SU-DHL-6 (cell line): ENCODE measurements at regions not wholly inside any gene's neighbourhood (a gene's known extent, or its start where the extent isn't known, plus 50 kb on each side); places are given as distances from the start of the nearest gene placed in this dataset.

ENCODE experiments used
- H2AFZ ChIP-seq: fragments of 200-600 bp; sonication (generic); 2 replicates; pipeline ENCODE4 v1.6.1; 2014; ENCODE audit warnings: low read depth, mild to moderate bottlenecking, moderate library complexity, mixed read lengths, antibody characterized with exemption, low read length; ENCODE audit not compliant: severe bottlenecking
- H3F3A ChIP-seq: fragments of 200-600 bp; shearing (Covaris generic); 2 replicates; pipeline ENCODE4 v1.6.0; 2016; ENCODE audit warnings: antibody characterized with exemption, mild to moderate bottlenecking; ENCODE audit not compliant: insufficient read depth
- H3K27ac ChIP-seq: fragments of 200-600 bp; sonication (generic); 2 replicates; pipeline ENCODE4 v1.5.1; 2016; ENCODE audit warnings: low read depth, mild to moderate bottlenecking, low read length, moderate library complexity, mixed read lengths
- H3K27me3 ChIP-seq: fragments of 200-600 bp; sonication (generic), shearing (Covaris generic); 2 replicates; pipeline ENCODE4 v1.6.0; 2014; ENCODE audit warnings: mild to moderate bottlenecking, low read length
- H3K36me3 ChIP-seq: fragments of 200-600 bp; sonication (generic); 2 replicates; pipeline ENCODE4 v1.6.1; 2014; ENCODE audit warnings: mild to moderate bottlenecking, low read length, mixed read lengths
- H3K4me2 ChIP-seq: fragments of 300-600, 200-600 bp; shearing (Covaris generic), sonication (generic); 2 replicates; pipeline ENCODE4 v1.6.0; 2014; ENCODE audit warnings: low read length, low read depth, mild to moderate bottlenecking; ENCODE audit not compliant: poor library complexity, severe bottlenecking
- H3K4me3 ChIP-seq: fragments of 200-600 bp; sonication (generic); 2 replicates; pipeline ENCODE4 v1.5.1; 2014; ENCODE audit warnings: antibody characterized with exemption, low read length, mild to moderate bottlenecking, mixed read lengths; ENCODE audit not compliant: insufficient read depth, poor library complexity, severe bottlenecking
- H3K79me2 ChIP-seq: fragments of 200-600 bp; sonication (generic); 2 replicates; pipeline ENCODE4 v1.6.1; 2014; ENCODE audit warnings: mild to moderate bottlenecking, low read length, moderate library complexity; ENCODE audit not compliant: insufficient read depth
- H3K9ac ChIP-seq: fragments of 200-600 bp; sonication (generic); 2 replicates; pipeline ENCODE4 v1.7.0; 2014; ENCODE audit warnings: mild to moderate bottlenecking, low read length
- H3K9me2 ChIP-seq: fragments of 200-600 bp; sonication (generic); replicated peaks from 2 replicates; pipeline ENCODE4 v1.6.1; 2014; ENCODE audit warnings: low read length; ENCODE audit not compliant: insufficient read depth
- H3K9me3 ChIP-seq: fragments of 200-600 bp; sonication (generic); 2 replicates; pipeline ENCODE4 v1.6.1; 2014; ENCODE audit warnings: low read length, mixed read lengths; ENCODE audit not compliant: insufficient read depth
- H4K20me1 ChIP-seq: fragments of 200-600 bp; sonication (generic); 2 replicates; pipeline ENCODE4 v1.6.1; 2014; ENCODE audit warnings: low read depth, mild to moderate bottlenecking, antibody characterized with exemption, low read length, moderate library complexity, mixed read lengths
- CTCF ChIP-seq: fragments of 200-600 bp; sonication (generic); IDR thresholded peaks from one replicate; pipeline ENCODE4 v1.5.1; 2017; ENCODE audit warnings: antibody characterized with exemption, mild to moderate bottlenecking, low read length, moderate library complexity; ENCODE audit not compliant: insufficient read depth, poor library complexity, severe bottlenecking
- EZH2phosphoT487 ChIP-seq: fragments of 200-600 bp; sonication (generic), shearing (Covaris generic); conservative IDR thresholded peaks from 2 replicates; pipeline ENCODE4 v1.6.1; 2018; ENCODE audit warnings: mild to moderate bottlenecking, antibody characterized with exemption, low read length, moderate library complexity, mixed read lengths

DNA sequence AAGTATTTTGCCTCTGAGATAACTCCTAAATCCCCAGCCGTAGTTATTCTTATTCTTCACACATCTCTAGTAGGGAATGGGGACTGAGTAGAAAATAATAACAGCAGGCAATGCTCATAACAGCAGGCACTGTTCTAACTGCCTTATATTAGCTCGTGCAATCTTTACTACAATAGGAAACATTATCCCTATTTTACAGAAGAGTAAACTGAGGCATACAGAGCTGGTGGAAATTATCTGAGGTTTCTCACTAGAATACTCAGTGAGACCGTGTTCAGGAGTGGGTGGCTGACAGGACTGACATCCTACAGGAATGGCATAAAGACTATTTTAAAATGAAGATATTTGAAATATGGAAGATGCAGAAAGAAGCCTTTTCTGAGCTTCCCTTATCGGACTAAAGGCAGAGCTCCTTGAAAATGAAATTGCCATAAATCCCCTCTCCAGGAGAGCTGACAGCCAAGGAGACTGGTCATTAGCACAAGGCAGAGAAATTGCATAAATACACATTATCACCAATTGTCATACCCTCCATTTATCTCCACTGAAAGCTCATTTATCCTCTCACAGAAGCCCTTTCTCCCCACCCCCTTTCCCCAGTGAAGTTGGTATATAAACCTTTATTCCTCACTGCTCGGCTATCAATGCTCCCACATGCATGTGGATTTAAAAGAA is 93.9 kb downstream of the RASSF10 start:
- no peak overlapping the region for H3K27ac ChIP-seq
- no peaks in the 10 kb centered on the region for H3K9me3 ChIP-seq
- TF ChIP-seq CTCF (no peak), EZH2phosphoT487 (no peak)
- H3K27me3 ChIP-seq: no peaks in the 10 kb centered on the region
- no peaks in the 10 kb centered on the region for H3K79me2 ChIP-seq
- H3K9ac ChIP-seq: no peak overlapping the region
- no peaks in the 10 kb centered on the region for H4K20me1 ChIP-seq
- H3K4me3 ChIP-seq: no peak overlapping the region
- no peaks in the 10 kb centered on the region for H3F3A ChIP-seq
- H3K9me2 ChIP-seq: no peaks in the 10 kb centered on the region
- H3K36me3 ChIP-seq: no peaks in the 10 kb centered on the region
- no peak overlapping the region for H2AFZ ChIP-seq
- H3K4me2 ChIP-seq: no peak overlapping the region

DNA sequence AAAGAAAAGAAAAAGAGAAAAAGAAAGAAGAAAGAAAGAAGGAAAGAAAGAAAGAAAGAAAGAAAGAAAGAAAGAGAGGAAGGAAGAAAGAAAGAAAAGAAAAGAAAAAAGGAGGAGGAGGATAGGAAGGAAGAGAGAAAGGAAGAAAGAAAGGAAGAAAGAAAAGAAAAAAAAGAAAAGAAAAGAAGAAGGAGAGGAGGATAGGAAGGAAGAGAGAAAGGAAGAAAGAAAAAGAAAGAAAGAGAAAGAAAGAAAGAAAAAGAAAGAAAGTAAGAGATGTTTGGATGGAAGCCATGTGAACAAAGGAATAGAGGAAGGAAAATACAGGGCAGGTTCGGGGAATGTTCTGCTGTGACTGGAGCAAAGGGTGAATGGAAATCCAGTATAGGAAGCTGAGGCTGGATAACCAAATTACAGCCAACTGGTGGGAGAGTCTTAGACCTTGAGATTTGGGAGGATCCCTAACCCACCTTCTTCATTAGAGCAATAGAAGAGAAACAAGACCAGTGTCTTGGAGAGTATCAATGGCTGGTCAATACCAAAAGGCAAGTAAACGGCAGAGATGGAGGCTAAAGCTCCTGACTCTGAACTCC is 94.9 kb downstream of the RASSF10 start:
- Histone ChIP-seq H3K9me2 (no peaks in the 10 kb centered on the region), H3K4me3 (no peak overlapping the region), H3K27ac (no peak overlapping the region), H3K9me3 (peaks cover 4% of the 10 kb centered on the region; the same call in 1 of the 2 replicates), H3K36me3 (no peaks in the 10 kb centered on the region), H3K27me3 (no peaks in the 10 kb centered on the region), H3K9ac (no peak overlapping the region), H4K20me1 (no peaks in the 10 kb centered on the region), H3K4me2 (no peak overlapping the region), H3F3A (no peaks in the 10 kb centered on the region), H3K79me2 (no peaks in the 10 kb centered on the region), H2AFZ (no peak overlapping the region)
- no peak for TF ChIP-seq CTCF
- no peak for TF ChIP-seq EZH2phosphoT487

DNA sequence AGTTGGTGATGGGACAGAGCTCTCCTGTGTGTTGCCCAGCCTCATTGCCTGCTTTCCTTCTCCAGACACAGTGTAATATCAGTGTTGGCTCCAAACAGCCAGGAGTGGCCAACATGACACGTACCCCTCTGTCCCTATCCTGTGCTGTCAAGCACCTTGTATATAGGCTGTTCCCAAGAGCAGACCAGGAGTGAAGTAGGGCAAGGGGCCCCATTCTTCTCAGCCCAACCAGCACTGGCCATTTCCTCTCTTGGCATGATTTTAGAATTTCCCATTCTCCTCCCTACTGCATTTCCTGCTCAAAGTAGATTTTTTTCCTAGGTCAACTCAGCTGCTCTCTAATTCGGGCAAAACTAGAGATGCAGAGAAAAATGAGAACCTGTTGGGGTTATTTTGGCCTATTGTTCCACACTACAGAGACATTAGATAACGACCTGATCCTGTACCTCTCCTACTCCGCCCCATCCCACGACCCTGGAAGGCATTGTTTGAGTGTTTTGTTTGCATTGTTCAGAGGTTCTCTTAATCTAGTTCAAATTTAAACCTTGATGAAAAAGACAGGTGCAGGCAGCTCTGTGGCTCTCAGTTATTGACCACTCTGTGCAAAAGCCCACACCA is 95.6 kb downstream of the RASSF10 start:
- Histone ChIP-seq H2AFZ (no peak overlapping the region), H3K9me3 (peaks cover 10% of the 10 kb centered on the region; the same call in 1 of the 2 replicates), H3K36me3 (no peaks in the 10 kb centered on the region), H3F3A (no peaks in the 10 kb centered on the region), H3K4me3 (no peak overlapping the region), H3K79me2 (no peaks in the 10 kb centered on the region), H3K9me2 (no peaks in the 10 kb centered on the region), H3K4me2 (no peak overlapping the region), H3K27ac (no peak overlapping the region), H4K20me1 (no peaks in the 10 kb centered on the region), H3K27me3 (no peaks in the 10 kb centered on the region), H3K9ac (no peak overlapping the region)
- no peak for TF ChIP-seq EZH2phosphoT487
- no peak for TF ChIP-seq CTCF
